HG03521 (cell line): ENCODE measurements at regions not wholly inside any gene's neighbourhood (a gene's known extent, or its start where the extent isn't known, plus 50 kb on each side); places are given as distances from the start of the nearest gene placed in this dataset.
"Not testable (repeated sequence)": the region's sequence is repeated elsewhere in the genome, so short reads cannot be mapped to it uniquely, and the experiment has no call there.

Experiments
- ATAC-seq: cut with Tn5 transposase; IDR thresholded peaks from one replicate; pipeline ENCODE4 v1.9.1; 2021; ENCODE audit warnings: mild to moderate bottlenecking, moderate library complexity; ENCODE audit not compliant: unreplicated experiment

- no peak for ATAC-seq
Measured at GRCh38 chr14:65153101-65153500, 50.8 kb upstream of the MAX start.

- ATAC-seq, result peak; percentile 78
Measured at GRCh38 chr14:65156568-65157366, 54.5 kb upstream of the MAX start.

- ATAC-seq, result peak; percentile 61
Measured at GRCh38 chr14:65159281-65160062, 57.2 kb upstream of the MAX start.

DNA sequence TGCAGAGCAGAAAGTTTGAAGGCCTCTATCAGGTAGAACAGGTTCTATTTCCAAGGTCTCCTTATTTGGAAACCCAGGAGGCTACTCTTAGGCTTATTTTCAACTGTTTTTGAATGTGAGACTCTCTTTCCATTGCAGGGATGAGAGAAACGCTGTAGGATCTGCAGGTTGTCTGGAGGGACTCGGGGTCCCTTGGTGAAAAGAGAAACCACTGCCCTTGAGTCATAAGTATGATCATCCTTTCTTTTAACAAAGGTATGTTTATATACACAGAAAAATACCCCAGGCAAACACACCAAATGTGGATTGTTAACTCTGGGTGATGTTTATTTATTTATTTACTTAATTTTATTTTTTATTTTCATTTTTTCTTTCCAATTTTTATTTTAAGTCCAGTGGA lies 57.8 kb upstream of the MAX start:
- ATAC-seq, result no peak

DNA sequence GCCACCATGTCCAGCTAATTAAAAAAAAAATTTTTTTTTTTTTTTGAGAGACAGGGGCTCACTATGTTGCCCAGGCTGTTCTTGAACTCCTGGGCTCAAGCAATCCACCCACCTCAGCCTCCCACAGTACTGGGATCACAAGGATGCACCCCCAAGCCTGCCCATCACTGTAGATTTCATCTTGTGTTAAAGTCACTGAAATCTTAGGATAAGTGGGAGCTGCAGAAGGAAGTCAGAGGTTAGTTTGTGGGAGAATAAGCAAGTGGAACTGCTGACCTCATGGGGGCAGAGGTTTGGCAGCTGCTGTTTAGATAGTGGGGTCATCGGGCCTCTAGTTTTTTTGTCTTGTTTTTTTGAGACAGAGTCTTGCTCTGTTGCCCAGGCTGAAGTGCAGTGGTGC lies 59.7 kb upstream of the MAX start:
- ATAC-seq, result no peak

GRCh38 chr14:65164068-65164824 lies 61.9 kb upstream of the MAX start:
- ATAC-seq, result no peak

GRCh38 chr14:65164825-65165135 lies 62.5 kb upstream of the MAX start:
- ATAC-seq, result no peak

DNA sequence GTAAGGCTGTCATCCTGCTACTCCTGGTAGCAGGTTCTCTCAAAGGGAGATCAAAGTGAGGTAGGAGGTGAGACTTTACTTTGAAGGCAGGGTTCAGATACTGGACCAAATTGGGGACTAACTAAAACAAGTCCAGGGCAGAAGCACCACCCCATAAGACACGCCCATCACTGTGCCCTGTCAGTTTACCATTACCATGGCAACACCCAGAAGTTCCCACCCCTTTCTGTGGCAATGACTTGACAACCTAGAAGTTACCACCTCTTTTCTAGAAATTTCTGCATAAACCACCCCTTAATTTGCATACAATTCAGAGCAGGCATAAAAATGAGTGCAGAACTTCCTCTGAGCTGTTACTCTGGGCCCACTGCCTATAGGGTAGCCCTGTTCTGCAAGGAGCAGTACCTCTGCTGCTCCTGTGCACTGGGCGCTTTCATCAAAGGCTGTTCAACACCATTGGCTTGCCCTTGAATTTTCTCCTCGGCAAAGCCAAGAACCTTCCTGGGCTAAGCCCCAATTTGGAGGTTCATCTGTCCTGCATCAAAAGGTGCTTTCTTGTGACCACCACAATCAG lies 64.8 kb upstream of the MAX start:
- ATAC-seq, result no peak

GRCh38 chr14:65168840-65169239 lies 66.5 kb upstream of the MAX start:
- ATAC-seq, result no peak

- peak; percentile 78 for ATAC-seq
Measured at GRCh38 chr14:65169351-65169750, 67.0 kb upstream of the MAX start.

DNA sequence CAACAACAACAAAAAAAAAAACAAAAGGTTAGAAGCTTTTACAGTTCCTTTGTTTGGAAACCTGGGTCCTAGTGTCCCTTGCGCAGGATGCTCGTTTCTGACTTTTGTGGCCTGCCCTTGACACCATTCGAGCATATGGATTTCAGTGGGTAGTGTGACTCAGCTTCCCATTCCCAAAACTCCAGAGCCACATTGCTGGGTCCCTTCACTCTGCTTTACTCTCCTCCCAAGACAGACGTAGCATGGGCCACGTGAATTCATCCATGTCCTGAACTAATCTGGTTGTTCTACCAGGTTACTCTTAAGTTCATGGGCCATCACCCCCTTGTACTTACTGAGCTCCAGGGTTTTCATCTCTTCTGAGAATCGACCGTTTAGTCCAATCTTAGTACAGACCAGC lies 68.0 kb upstream of the MAX start:
- no peak for ATAC-seq

- no peak for ATAC-seq
Measured at GRCh38 chr14:65170768-65171507, 68.6 kb upstream of the MAX start.

- ATAC-seq, result no peak
Measured at GRCh38 chr14:65173973-65174693, 71.8 kb upstream of the MAX start.

GRCh38 chr14:65174783-65175182 lies 72.5 kb upstream of the MAX start:
- no peak for ATAC-seq

- ATAC-seq, result no peak
Measured at GRCh38 chr14:65177551-65177950, 75.2 kb upstream of the MAX start.

DNA sequence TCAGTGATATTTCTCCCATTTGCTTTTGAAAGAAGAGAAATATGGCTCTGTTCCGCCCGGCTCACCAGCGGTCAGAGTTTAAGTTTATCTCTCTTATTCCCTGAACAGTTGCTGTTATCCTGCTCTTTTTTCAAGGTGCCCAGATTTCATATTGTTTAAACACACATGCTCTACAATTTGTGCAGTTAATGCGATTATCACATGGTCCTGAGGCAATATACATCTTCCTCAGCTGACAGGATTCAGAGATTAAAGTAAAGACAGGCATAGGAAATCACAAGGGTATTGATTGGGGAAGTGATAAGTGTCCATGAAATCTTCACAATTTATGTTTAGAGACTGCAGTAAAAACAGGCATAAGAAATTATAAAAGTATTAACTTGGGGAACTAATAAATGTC lies 76.9 kb upstream of the MAX start:
- ATAC-seq, result not testable (repeated sequence)

- ATAC-seq, result peak; percentile 81
Measured at GRCh38 chr14:65179918-65180724, 77.8 kb upstream of the MAX start.

- no peak for ATAC-seq
Measured at GRCh38 chr14:65180725-65181025, 78.4 kb upstream of the MAX start.

DNA sequence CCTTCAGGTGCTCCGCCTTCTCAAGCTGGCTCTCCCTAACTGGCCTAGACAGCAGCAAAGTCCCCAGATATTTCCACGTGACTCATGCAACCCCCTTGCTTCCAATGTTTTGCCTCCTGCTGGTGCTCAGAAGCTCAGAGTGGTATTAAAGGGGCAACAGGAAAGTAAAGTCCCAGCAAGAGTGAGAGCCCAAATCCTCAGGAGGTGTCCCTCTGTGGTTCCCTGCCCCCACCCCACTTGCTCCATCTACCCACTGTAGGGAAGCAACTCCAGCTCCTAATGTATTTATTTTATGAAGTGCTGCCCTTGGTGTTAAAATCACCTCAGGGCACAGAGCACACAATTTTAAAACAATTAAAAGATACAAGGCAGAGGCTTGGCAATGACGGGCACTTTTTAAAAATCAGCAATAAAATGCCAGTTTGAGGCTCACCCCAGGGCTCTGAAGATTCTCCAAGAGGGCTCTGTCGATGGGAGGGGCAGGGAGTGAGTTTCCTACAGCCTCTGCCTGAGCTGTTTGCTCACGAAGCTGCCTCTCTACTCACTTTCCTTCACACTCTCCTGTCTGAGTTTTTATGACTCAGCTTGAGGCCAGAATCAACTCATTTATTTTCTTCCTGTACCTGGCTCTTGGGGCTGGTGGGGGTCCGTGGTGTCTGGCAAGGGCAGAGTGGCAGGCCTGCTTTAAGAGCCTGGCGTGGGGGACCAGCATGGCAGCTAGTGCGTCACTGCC lies 81.9 kb upstream of the MAX start:
- ATAC-seq, result no peak
